ENCODE measurements at regions not wholly inside any gene's neighbourhood (a gene's known extent, or its start where the extent isn't known, plus 50 kb on each side); places are given as distances from the start of the nearest gene placed in this dataset.
"Not testable (repeated sequence)": the region's sequence is repeated elsewhere in the genome, so short reads cannot be mapped to it uniquely, and the experiment has no call there.

GRCh38 chr7:17582696-17583095 lies 284.2 kb downstream of the AHR start:
- TF ChIP-seq, protein P1, sequence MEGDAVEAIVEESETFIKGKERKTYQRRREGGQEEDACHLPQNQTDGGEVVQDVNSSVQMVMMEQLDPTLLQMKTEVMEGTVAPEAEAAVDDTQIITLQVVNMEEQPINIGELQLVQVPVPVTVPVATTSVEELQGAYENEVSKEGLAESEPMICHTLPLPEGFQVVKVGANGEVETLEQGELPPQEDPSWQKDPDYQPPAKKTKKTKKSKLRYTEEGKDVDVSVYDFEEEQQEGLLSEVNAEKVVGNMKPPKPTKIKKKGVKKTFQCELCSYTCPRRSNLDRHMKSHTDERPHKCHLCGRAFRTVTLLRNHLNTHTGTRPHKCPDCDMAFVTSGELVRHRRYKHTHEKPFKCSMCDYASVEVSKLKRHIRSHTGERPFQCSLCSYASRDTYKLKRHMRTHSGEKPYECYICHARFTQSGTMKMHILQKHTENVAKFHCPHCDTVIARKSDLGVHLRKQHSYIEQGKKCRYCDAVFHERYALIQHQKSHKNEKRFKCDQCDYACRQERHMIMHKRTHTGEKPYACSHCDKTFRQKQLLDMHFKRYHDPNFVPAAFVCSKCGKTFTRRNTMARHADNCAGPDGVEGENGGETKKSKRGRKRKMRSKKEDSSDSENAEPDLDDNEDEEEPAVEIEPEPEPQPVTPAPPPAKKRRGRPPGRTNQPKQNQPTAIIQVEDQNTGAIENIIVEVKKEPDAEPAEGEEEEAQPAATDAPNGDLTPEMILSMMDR (IDR thresholded peaks at IDR 0.05): not testable (repeated sequence)
- not testable (repeated sequence) for TF ChIP-seq POLR2AphosphoS5, POLR2A (IDR thresholded peaks at IDR 0.05)

Data from breast epithelium (tissue), 3 donors.